AG08395 (cell line): ENCODE measurements at regions not wholly inside any gene's neighbourhood (a gene's known extent, or its start where the extent isn't known, plus 50 kb on each side); places are given as distances from the start of the nearest gene placed in this dataset.
"Not testable (repeated sequence)": the region's sequence is repeated elsewhere in the genome, so short reads cannot be mapped to it uniquely, and the experiment has no call there.

ENCODE experiments used
- DNase-seq: peaks from one replicate; pipeline ENCODE4 v3.0.0; 2012; ENCODE audit warnings: mixed read lengths, low spot score

DNA sequence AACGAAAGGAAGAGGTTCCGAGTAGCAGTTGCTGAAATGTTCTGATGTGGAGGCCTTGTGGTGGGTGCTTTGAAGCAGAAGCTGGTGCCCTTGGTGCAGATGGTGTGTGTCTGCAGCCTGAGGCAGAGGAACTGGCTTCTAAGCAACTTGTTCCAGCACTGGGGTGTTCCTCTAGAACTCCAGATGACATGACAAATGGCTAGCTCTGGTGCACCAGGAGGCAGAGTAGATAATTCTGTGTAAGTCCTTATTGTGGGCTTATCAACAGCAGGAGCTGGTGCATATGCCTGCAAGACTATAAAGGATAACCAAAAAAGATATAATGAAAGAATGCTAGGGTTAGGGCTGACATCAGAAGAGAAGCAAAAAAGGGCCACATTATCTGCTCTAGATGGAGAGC is 76.5 kb downstream of the ARL5B start:
- no peak for DNase-seq

DNA sequence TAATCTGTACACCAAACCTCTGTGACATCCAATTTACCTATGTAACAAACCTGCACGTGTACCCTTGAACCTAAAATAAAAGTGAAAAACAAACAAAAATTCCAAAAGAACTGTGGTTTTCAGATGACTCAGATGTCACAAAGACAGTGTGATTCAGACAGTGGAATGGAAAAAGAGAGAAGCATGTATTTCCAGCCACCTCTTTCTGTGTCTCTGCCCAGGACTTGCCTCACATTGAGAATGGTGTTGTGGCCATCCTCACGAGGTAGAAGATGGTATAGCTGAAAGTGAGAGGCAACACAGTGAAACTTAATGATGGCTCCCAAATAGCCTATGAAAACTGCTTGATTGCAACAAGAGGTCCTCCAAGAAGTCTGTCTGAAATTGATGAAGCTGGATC is 78.0 kb downstream of the ARL5B start:
- peak; percentile 55 for DNase-seq

GRCh38 chr10:18737841-18738240 is 78.6 kb downstream of the ARL5B start:
- DNase-seq = peak; percentile 94

DNA sequence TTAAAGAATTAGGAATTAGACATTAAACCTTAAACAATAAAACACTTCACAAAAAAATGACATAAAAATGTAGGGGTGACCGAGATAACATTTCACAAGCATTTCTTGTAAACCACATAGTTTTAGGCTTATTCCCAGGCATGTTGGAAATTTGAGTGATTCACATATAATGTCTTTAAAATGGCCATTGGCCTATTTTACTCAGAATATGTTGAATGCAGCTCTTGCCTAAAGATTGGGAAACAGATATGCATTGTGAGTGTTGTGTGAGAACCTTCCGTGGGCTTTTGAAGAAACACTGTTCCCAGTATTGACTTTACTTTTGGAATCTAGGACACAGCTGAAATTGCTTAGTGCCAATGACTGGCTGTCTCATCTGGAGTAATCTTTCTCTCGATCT is 79.6 kb downstream of the ARL5B start:
- DNase-seq = peak; percentile 58

- no peak for DNase-seq
These were observed 84.7 kb downstream of the ARL5B start for GRCh38 chr10:18743926-18744325.

DNA sequence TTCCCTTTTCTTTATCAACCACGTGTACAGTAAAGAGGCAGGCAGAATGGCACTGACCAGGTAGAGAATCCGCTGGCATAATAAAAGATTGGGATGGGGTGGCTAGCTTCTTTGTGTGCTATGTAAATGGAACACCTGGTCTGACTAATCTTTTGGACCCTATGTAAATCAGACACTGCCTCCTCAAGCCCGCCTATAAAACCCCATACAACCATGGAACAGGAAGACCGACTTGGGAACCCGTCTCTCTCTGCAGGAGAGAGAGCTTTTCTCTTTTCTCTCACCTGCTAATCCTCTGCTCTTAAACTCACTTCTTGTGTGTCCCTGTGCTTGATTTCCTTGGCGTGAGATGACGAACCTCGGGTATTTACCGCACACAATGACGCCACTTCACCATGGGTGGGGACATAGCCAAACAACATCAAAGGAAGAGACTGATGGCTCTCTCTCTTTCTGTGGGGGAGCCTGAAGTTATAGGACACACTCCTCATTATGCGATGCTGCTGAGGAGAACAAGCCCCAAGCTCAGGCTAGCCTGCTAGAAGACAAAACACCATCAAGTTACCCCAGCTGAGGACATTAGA is 94.2 kb downstream of the ARL5B start:
- DNase-seq = no peak

DNA sequence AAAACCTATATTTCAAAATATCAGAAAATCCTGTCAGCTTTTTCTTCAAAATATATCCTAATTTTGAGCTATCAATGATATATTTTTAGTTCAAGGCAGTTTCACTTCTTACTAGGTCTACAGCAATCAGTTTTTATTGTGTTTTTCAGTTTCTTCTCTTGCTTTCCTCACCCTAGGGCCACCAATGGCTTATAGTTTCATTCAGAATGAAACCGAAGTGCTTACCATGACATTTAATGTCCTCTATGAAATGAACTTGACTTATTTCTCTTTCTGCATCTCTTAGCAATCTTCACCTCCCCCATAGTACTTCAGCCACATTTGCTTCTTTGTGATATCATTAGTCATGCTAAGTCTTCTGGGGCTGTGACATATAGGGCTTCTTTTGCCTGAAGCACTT is 100.3 kb downstream of the ARL5B start:
- no peak for DNase-seq

DNA sequence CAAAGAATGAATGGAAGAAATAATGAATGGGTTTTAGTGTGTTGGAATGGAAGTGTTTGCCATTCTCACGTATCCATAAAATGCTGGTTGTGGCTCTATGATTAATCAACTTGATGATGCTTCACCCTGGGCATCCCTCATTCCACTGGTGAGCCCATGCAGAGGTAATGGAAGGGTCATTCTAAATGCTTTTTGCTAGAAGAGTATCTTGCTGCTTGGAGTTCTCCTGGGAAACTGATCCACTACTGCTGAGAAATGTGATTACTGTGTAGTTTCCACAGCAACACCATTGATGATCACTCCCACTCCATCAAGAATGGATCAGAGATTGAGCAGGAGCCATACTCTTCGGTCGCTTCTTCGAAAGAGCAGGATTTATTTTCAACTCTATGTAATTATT is 101.6 kb downstream of the ARL5B start:
- DNase-seq = no peak

GRCh38 chr10:18767981-18768380 is 108.8 kb downstream of the ARL5B start:
- no peak for DNase-seq

GRCh38 chr10:18773180-18773579 is 113.9 kb downstream of the ARL5B start:
- no peak for DNase-seq

GRCh38 chr10:18777258-18777657 is 118.0 kb downstream of the ARL5B start:
- no peak for DNase-seq

- DNase-seq = no peak
These were observed 127.2 kb downstream of the ARL5B start for GRCh38 chr10:18786478-18786877.

GRCh38 chr10:18793951-18794350 is 134.7 kb downstream of the ARL5B start:
- peak; percentile 2 for DNase-seq

- no peak for DNase-seq
These were observed 136.3 kb downstream of the ARL5B start for GRCh38 chr10:18795549-18795948.

DNA sequence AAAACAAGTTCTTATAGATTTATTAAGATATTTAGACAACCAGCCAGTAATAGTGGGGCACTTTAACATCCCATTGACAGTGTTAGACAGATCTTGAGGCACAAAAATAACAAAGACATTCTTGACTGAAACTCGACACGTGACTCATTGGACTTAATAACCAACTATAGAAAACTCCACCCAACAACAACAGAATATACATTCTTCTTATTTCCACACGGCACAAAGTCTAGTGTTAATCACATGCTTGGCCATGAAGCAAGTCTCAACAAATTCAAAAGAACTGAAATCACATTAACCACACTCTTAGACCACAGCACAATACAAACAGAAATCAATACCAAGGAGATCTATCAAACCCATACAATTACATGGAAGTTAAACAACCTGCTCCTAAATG is 138.1 kb downstream of the ARL5B start:
- no peak for DNase-seq

- DNase-seq = no peak
These were observed 162.9 kb downstream of the ARL5B start for GRCh38 chr10:18822156-18822555.

- DNase-seq = no peak
These were observed 170.0 kb downstream of the ARL5B start for GRCh38 chr10:18829259-18829658.

GRCh38 chr10:18830277-18830676 is 171.0 kb downstream of the ARL5B start:
- no peak for DNase-seq

GRCh38 chr10:18856623-18857022 is 192.0 kb upstream of the MALRD1 start:
- DNase-seq = not testable (repeated sequence)

- no peak for DNase-seq
These were observed 188.9 kb upstream of the MALRD1 start for GRCh38 chr10:18859659-18860058.

DNA sequence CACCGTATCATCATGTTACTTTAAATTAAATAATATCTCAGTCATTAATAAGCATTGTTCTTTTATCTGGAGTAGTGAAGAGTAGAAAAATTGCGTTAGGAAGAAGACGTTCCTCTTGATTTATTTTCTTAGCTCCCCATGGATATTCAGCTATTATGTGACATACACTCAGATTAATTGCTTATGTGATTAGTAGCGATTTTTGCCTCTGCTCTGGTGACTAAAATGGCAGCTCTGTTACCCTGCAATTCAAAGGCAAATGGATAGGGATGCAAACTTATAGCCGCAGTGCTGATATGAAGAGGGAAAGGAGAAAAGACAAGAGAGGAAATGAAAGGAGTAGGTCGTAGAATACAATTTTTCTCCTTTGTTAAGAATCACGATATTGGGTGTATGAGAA is 188.4 kb upstream of the MALRD1 start:
- no peak for DNase-seq

DNA sequence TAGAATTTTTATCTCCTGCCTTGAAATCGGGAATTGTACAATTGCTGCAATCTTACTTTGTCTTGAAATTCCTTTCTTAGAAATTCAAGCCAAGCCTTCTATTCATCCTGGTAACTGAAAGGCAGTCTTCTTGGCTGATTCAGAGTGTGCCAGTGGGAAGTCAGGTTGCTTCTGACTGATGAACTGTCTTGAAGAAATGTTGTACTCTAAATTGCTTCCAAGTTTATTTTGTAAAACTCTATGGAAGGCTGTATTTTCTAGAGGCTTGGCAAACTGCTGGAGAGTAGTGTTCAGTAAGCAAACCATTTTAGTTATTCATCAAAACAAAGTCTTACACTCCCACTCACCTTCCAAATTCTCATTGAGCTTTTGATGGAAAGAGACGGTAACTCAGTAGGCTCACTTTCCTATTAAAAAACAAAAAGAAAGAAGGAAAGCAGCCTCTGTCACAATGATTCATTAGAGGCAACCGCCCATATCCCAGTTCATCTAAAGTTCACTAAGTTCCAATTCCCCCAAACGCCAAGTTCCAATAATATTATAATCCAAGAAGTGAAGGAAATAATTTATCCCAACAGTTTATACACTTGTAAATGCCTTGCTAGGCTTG is 187.9 kb upstream of the MALRD1 start:
- DNase-seq = no peak

DNA sequence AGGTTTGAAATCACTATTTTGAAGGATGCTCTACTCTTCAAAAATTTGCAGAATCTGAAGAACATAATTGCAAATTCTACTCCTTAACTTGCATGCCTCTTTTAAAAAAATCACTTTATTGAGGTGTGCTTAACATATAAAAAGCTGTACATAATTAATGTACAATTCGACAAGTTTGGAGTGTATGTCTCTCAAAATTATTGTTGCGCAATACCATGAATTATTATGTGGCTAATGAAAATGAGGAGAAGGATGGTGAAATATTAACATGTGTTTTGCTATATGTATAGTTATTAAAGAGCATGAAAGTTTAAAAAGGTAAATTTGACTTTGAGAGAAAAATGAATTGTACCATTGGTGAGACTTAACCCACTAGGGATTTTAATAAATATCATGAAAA is 187.2 kb upstream of the MALRD1 start:
- no peak for DNase-seq

DNA sequence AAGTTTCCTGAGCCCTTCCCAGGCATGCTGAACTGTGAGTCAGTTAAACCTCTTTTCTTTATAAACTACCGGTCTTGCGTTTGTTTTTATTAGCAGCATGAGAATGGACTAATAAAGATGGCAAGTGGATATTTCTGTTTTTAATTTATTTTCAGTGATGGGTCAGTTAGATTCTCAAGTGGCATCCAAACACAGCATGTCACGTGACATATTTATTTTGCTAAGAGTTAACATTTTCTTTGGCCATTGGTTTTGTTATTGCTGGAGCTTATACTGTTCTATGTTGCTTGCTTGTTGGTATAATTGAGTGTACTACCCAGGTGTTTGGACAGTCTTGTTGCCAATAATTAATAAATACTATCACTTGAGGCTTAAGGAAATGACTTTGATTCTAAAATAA is 181.7 kb upstream of the MALRD1 start:
- DNase-seq = no peak
